ENCODE measurements at regions not wholly inside any gene's neighbourhood (a gene's known extent, or its start where the extent isn't known, plus 50 kb on each side); places are given as distances from the start of the nearest gene placed in this dataset.
"Not testable (repeated sequence)": the region's sequence is repeated elsewhere in the genome, so short reads cannot be mapped to it uniquely, and the experiment has no call there.

- no peak for DNase-seq (ENCODE audit: low read depth, low spot score)
These were observed 258.5 kb downstream of the PDCD6IP start for GRCh38 chr3:34056951-34057390.

DNA sequence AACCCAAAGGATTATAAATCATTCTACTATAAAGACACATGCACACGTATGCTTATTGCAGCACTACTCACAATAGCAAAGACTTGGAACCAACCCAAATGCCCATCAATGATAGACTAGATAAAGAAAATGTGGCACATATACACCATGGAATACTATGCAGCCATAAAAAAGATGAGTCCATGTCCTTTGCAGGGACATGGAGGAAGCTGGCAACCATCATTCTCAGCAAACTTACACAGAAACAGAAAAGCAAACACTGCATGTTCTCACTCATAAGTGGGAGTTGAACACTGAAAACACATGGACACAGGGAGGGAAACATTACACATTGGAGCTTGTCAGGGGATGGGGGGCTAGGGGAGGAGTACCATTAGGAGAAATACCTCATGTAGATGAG is 262.6 kb downstream of the PDCD6IP start:
- DNase-seq (ENCODE audit: low read depth, low spot score) = not testable (repeated sequence)

DNA sequence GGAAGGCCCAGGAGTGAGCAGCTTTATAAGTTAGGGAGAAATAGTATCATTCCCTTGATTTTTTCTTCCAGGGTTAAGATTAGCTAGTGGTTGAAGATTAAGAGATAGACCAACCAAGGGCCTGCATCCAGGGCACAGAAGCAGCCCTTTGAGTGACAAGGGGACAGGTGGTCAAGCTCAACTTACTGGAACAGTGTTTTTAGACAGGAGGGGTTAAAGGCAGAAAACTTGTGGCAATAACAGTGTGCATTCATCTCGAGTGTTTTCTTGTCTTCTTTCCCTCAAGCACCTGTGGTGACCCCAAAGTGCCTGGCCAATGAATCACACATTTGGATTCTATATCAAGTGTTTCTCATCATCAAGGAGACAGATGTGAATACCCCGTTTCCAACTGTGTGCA is 267.5 kb downstream of the PDCD6IP start:
- DNase-seq (ENCODE audit: low read depth, low spot score) = no peak

DNA sequence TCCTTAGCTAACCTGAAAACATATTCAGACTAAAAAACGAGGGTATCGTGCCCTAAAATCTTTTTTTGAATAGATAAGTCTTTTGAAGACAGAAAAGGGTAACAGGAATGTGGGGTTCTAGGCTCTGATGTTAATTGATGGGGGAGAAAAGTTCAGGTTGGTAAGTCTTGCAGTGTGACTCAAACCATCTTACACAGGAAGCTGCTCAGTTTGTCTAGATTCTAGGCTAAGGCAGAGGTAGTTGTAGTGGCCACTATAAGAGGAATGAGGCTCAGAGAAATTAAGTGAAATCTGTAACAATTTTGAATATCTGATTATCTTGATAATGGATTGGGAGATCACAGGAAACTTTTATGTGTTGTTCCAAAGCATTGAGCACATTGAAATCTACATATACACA is 267.9 kb downstream of the PDCD6IP start:
- no peak for DNase-seq (ENCODE audit: low read depth, low spot score)

GRCh38 chr3:34066999-34067398 is 268.6 kb downstream of the PDCD6IP start:
- no peak for DNase-seq (ENCODE audit: low read depth, low spot score)

DNA sequence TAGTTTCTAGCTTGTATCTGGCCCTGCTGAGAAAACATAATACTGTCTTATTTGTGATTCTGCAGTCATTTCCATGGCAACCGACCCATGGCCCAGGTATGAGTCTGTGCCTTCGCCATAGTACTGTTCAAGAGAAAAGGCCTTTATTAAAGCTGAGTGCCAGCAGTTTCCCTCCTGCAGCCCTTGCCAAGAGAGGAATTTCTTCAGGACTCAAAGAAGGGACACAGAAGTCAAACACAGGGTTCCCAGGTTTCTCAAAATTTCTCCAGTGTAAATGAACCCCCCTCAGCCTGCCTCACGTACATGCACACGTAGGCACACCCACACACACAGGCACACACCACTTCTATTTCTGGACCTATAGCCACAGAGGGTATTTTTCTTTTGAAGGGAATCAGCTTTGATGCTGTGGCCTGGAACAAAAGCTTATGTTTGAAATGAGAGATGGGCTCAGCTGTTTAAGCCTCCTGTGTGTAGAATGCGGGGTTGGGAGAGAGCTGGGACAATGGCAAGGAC is 269.2 kb downstream of the PDCD6IP start:
- DNase-seq (ENCODE audit: low read depth, low spot score) = peak; percentile 52

- no peak for DNase-seq (ENCODE audit: low read depth, low spot score)
These were observed 270.1 kb downstream of the PDCD6IP start for GRCh38 chr3:34068505-34068904.

- DNase-seq (ENCODE audit: low read depth, low spot score) = no peak
These were observed 272.6 kb downstream of the PDCD6IP start for GRCh38 chr3:34070831-34071585.

GRCh38 chr3:34072297-34072696 is 273.9 kb downstream of the PDCD6IP start:
- no peak for DNase-seq (ENCODE audit: low read depth, low spot score)

DNA sequence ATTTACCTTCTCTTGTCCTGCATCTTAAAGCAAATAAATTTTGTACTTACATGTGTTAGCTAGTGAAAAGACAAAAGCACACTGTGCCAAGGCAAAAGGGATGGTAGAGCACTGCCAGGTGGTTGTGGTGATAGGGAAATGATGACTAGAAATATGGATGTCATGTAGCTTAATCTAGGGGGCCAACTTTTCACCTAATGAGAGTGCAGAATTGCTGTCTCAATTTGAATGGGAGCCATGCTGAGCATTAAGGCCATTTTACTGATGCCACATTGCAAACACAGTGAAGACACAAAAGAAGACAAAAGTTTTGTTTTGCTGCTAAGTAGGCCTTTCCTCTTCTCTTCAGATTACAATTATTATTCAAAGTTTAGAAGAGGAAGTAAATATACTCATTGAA is 274.7 kb downstream of the PDCD6IP start:
- no peak for DNase-seq (ENCODE audit: low read depth, low spot score)

DNA sequence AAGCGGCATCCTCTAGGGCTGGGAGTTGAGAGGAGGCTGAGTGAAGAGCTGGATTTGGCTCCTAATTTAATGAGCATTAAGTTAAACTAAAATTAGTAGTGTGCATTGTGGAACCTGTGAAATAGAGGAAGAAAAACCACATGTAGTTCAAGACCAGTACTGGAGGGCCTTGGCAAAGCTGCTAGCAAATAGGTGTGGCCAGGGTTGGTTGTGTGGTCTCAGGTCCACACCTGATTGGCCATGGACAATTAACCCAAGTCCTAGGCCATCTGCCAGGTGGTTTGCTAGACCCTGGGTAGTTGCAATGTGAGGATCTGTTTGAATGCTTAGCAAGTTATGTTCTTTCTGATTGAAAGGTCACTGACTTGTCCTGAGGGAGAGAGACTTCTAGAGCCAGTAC is 275.5 kb downstream of the PDCD6IP start:
- DNase-seq (ENCODE audit: low read depth, low spot score) = no peak

- no peak for DNase-seq (ENCODE audit: low read depth, low spot score)
These were observed 277.5 kb downstream of the PDCD6IP start for GRCh38 chr3:34075975-34076374.

DNA sequence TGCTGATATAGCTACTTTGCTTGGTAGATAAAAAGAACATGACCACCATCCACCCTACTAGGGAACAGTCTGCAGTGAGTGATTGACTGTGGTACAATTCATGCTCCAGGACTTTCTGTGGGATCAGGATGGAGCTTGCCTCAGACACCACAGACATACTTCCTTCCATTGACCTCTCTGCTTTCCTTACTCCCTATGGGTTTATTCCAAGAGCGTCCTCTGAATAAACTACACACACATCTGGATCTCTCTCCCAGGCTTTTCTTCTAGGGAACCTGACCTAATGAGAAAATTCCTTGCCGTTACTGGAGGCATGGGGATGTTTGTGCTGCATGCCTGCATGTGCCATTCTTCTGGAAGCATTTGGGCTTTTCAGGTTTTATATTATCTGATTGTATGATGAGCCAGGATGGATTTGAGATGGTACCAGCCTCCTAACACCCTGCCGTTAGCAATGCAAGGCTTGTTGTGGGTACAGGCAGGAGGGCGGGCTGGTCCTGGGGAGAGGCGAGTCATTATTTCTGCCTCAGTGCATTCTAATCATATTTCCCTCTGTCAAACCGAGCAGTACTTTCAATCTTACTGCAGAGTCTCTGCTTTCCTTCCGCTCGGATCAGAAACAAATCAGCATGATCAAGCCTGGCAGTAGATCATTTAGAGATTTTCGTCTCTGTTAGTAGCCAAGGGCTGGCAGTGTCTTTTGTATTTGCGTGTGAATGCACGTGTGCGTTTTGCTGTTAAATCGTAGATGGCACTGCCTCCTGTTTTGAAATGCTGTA is 279.2 kb downstream of the PDCD6IP start:
- peak; percentile 42 for DNase-seq (ENCODE audit: low read depth, low spot score)

DNA sequence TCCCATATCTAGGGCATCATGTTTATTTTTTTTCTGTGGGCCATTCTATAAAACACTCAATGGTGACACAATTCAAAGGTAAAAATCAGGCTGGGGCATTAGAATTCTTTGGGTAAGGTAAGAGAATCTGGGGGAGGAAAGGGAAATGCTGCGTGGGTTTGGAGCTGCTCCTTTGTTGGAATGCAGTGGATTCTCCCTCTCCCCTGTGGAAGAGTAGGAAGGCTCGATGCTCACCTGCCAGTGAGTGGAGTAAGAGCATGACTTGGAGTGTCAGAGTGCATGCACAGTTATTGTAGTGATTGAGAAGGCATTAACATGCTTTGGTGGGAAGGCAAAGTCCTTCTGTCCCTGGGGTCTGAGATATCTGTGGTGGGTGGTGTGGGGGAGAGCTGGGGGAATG is 280.0 kb downstream of the PDCD6IP start:
- no peak for DNase-seq (ENCODE audit: low read depth, low spot score)

GRCh38 chr3:34079849-34080248 is 281.4 kb downstream of the PDCD6IP start:
- DNase-seq (ENCODE audit: low read depth, low spot score) = not testable (repeated sequence)

GRCh38 chr3:34090379-34090778 is 291.9 kb downstream of the PDCD6IP start:
- DNase-seq (ENCODE audit: low read depth, low spot score) = not testable (repeated sequence)

DNA sequence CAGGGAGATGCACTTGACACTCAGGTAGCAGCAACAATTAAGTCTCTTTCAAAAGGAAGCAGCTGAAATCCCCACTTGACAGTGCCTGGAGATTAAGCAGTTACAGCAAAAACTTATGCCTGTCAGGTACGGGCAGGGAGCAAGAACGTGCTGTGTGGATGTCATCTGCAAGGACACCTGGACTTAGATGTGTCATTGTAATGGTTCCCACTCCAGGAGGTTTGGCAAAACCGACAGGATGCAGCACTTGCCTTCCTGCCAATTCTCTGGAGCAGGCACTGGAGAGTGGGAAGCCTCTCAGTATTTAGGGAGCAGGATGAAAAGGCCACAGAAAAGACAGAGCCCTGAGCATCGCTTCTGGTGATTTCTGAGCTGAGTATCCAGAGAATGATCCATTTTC is 292.4 kb downstream of the PDCD6IP start:
- no peak for DNase-seq (ENCODE audit: low read depth, low spot score)

DNA sequence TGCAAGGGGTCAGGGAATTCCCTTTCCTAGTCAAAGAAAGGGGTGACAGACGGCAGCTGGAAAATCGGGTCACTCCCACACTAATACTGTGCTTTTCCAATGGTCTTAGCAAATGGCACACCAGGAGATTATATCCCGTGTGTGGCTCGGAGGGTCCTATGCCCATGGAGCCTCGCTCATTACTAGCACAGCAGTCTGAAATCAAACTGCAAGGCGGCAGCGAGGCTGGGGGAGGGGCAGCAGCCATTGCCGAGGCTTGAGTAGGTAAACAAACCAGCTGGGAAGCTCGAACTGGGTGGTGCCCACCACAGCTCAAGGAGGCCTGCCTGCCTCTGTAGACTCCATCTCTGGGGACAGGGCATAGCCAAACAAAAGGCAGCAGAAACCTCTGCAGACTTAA is 295.9 kb downstream of the PDCD6IP start:
- DNase-seq (ENCODE audit: low read depth, low spot score) = not testable (repeated sequence)

GRCh38 chr3:34102288-34102687 is 303.9 kb downstream of the PDCD6IP start:
- DNase-seq (ENCODE audit: low read depth, low spot score) = no peak

- no peak for DNase-seq (ENCODE audit: low read depth, low spot score)
These were observed 307.9 kb downstream of the PDCD6IP start for GRCh38 chr3:34106379-34106778.

DNA sequence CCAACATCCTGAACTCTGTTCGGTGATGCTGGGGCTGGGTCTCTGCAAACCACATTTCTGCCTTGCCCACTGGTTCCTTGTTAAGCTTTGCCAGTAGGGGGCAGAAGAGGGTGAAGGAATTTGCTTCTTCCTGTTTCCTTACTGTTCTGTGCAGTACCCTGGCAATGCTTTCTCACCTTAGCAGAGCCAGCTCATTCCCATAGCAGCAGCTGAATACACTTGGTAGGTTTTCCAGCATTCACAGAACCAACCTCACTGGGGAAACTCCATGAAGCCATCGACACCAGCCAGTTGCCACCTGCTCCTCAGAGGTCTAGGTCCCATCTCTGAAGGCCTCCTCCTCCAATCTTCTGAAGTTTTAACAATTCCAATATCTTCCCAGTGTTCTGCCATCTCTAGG is 308.4 kb downstream of the PDCD6IP start:
- DNase-seq (ENCODE audit: low read depth, low spot score) = peak; percentile 50

DNA sequence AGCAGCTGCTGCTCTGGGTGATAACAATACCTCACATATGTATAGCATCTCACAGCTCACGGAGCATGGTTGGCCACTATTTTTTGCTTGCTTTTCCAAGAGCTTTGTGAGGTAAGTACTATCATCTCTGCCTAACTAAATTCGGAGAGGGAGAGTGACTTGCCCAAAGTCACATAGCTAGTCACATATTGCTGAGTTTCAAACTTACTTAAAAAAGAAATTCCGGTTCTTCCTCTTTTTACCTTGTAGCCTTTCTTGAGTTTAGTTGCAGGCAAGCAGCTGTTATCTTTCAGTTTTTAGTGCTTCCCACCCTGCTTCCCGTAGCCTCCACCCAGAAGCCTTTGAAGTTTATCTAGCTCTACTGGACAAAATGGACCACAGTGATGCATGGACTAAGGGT is 309.2 kb downstream of the PDCD6IP start:
- no peak for DNase-seq (ENCODE audit: low read depth, low spot score)

GRCh38 chr3:34109021-34109420 is 310.6 kb downstream of the PDCD6IP start:
- DNase-seq (ENCODE audit: low read depth, low spot score) = no peak

Measured in astrocyte of the hippocampus (primary cell).